ENCODE measurements at regions not wholly inside any gene's neighbourhood (a gene's known extent, or its start where the extent isn't known, plus 50 kb on each side); places are given as distances from the start of the nearest gene placed in this dataset.

DNA sequence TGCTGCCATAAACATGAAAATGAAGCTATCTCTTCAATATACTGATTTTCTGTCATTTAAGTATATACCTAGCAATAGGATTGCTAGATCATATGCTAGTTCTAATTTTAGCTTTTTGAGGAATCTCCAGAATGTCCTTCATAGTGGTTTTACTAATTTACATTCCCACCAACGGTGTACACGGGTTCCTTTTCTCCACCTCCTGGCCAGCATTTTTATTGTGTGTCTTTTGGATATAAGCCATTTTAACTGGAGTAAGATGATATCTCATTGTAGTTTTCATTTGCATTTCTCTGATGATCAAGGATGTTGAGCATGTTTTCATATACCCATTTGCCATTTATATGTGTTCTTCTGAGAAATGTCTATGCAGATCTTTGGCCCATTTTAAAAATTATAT lies 446.5 kb downstream of the GABRG2 start:
- Histone ChIP-seq H3K4me2 (ENCODE audit: low read length) (no peak overlapping the region), H3K9ac (ENCODE audit: low read length) (no peak overlapping the region), H4K20me1 (ENCODE audit: insufficient read depth, low read length) (no peaks in the 10 kb centered on the region), H3K27ac (ENCODE audit: low read depth, low read length, poor library complexity, severe bottlenecking) (no peak overlapping the region), H3K4me1 (ENCODE audit: insufficient read depth, low read length, severe bottlenecking) (no peaks in the 10 kb centered on the region), H2AFZ (ENCODE audit: low read length) (no peak overlapping the region), H3K4me3 (ENCODE audit: low read depth, low read length, poor library complexity, severe bottlenecking) (no peak overlapping the region), H3K36me3 (ENCODE audit: insufficient read depth, low read length) (no peaks in the 10 kb centered on the region), H3K9me3 (ENCODE audit: low read length) (no peaks in the 10 kb centered on the region), H3K9me2 (ENCODE audit: low read depth, low read length) (no peaks in the 10 kb centered on the region), H3F3A (ENCODE audit: insufficient read depth, low read length) (no peaks in the 10 kb centered on the region), H3K27me3 (ENCODE audit: insufficient read depth, low read length) (no peaks in the 10 kb centered on the region), H3K79me2 (ENCODE audit: insufficient read depth, low read length) (no peaks in the 10 kb centered on the region)
- no peak for TF ChIP-seq EZH2 (IDR thresholded peaks at IDR 0.05; ENCODE audit: borderline replicate concordance, low read length)
- TF ChIP-seq, protein P1, sequence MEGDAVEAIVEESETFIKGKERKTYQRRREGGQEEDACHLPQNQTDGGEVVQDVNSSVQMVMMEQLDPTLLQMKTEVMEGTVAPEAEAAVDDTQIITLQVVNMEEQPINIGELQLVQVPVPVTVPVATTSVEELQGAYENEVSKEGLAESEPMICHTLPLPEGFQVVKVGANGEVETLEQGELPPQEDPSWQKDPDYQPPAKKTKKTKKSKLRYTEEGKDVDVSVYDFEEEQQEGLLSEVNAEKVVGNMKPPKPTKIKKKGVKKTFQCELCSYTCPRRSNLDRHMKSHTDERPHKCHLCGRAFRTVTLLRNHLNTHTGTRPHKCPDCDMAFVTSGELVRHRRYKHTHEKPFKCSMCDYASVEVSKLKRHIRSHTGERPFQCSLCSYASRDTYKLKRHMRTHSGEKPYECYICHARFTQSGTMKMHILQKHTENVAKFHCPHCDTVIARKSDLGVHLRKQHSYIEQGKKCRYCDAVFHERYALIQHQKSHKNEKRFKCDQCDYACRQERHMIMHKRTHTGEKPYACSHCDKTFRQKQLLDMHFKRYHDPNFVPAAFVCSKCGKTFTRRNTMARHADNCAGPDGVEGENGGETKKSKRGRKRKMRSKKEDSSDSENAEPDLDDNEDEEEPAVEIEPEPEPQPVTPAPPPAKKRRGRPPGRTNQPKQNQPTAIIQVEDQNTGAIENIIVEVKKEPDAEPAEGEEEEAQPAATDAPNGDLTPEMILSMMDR (IDR thresholded peaks at IDR 0.05; ENCODE audit: low read length): no peak

DNA sequence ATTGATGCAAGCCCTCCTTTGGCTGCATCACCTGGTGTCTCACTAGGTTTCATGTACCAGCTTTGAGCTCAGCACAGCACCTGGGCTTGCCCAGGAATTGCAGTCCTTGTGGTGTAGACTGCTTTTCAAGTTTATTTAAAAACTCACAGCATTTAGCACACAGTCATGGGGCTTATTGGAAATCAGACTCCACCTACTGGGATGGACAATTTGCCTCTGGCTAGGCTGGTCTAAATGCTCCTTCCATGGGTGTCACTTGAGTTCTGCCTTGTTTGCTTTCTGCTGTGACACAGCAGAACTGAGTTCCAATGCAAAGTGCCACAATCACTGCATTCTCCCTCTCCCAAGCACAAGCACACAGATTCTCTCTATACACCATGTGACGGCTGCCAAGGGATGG lies 453.3 kb downstream of the GABRG2 start:
- H3K36me3 ChIP-seq (ENCODE audit: insufficient read depth, low read length): no peaks in the 10 kb centered on the region
- H3K9ac ChIP-seq (ENCODE audit: low read length): no peak overlapping the region
- H3K4me2 ChIP-seq (ENCODE audit: low read length): no peak overlapping the region
- no peak overlapping the region for H3K4me3 ChIP-seq (ENCODE audit: low read depth, low read length, poor library complexity, severe bottlenecking)
- H3F3A ChIP-seq (ENCODE audit: insufficient read depth, low read length): no peaks in the 10 kb centered on the region
- no peaks in the 10 kb centered on the region for H4K20me1 ChIP-seq (ENCODE audit: insufficient read depth, low read length)
- H2AFZ ChIP-seq (ENCODE audit: low read length): no peak overlapping the region
- H3K9me2 ChIP-seq (ENCODE audit: low read depth, low read length): no peaks in the 10 kb centered on the region
- no peak overlapping the region for H3K27ac ChIP-seq (ENCODE audit: low read depth, low read length, poor library complexity, severe bottlenecking)
- TF ChIP-seq EZH2 (IDR thresholded peaks at IDR 0.05; ENCODE audit: borderline replicate concordance, low read length): no peak
- TF ChIP-seq, protein P1 (IDR thresholded peaks at IDR 0.05; ENCODE audit: low read length): no peak
- H3K4me1 ChIP-seq (ENCODE audit: insufficient read depth, low read length, severe bottlenecking): no peaks in the 10 kb centered on the region
- H3K27me3 ChIP-seq (ENCODE audit: insufficient read depth, low read length): no peaks in the 10 kb centered on the region
- H3K79me2 ChIP-seq (ENCODE audit: insufficient read depth, low read length): no peaks in the 10 kb centered on the region
- H3K9me3 ChIP-seq (ENCODE audit: low read length): no peaks in the 10 kb centered on the region

DNA sequence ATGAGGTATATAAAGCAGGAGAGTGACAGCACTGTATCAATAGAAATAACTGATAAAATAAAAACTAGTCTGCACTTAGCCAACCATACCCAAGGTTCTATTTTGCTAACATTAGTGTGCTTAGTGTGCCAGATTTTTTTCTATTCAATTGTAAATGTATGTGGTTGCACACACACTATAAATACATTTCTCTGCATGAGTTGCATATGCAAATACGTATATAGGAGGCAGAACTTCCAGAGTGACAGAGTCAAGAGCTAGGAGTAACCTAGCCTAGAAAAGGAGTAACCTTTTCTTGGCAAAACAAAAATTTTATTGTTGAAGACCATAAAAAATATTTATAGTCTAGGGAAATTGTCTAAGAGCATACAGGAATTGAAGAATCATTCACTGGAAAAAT lies 461.6 kb downstream of the GABRG2 start:
- no peak overlapping the region for H2AFZ ChIP-seq (ENCODE audit: low read length)
- H3K27me3 ChIP-seq (ENCODE audit: insufficient read depth, low read length): no peaks in the 10 kb centered on the region
- H3K9me3 ChIP-seq (ENCODE audit: low read length): no peaks in the 10 kb centered on the region
- H3K27ac ChIP-seq (ENCODE audit: low read depth, low read length, poor library complexity, severe bottlenecking): no peak overlapping the region
- H4K20me1 ChIP-seq (ENCODE audit: insufficient read depth, low read length): no peaks in the 10 kb centered on the region
- no peaks in the 10 kb centered on the region for H3F3A ChIP-seq (ENCODE audit: insufficient read depth, low read length)
- TF ChIP-seq EZH2 (IDR thresholded peaks at IDR 0.05; ENCODE audit: borderline replicate concordance, low read length): no peak
- TF ChIP-seq, protein P1 (IDR thresholded peaks at IDR 0.05; ENCODE audit: low read length): no peak
- H3K9me2 ChIP-seq (ENCODE audit: low read depth, low read length): no peaks in the 10 kb centered on the region
- no peaks in the 10 kb centered on the region for H3K4me1 ChIP-seq (ENCODE audit: insufficient read depth, low read length, severe bottlenecking)
- no peak overlapping the region for H3K4me2 ChIP-seq (ENCODE audit: low read length)
- no peaks in the 10 kb centered on the region for H3K36me3 ChIP-seq (ENCODE audit: insufficient read depth, low read length)
- no peaks in the 10 kb centered on the region for H3K79me2 ChIP-seq (ENCODE audit: insufficient read depth, low read length)
- H3K4me3 ChIP-seq (ENCODE audit: low read depth, low read length, poor library complexity, severe bottlenecking): no peak overlapping the region
- no peak overlapping the region for H3K9ac ChIP-seq (ENCODE audit: low read length)

Measured in OCI-LY1 (cell line).